Omental fat pad (tissue), 3 donors: ENCODE measurements at regions not wholly inside any gene's neighbourhood (a gene's known extent, or its start where the extent isn't known, plus 50 kb on each side); places are given as distances from the start of the nearest gene placed in this dataset.
A peak's percentile ranks its signal among the peaks of the same experiment; 100 is the strongest.

ENCODE experiments used
- ATAC-seq: fragments of 150-250 bp; one replicate; pipeline ENCODE4 v1.9.1; 2016; ENCODE audit warnings: mild to moderate bottlenecking, moderate library complexity; ENCODE audit not compliant: low FRiP score
- DNase-seq: peaks from one replicate; pipeline ENCODE4 v3.0.0-alpha.2; 2019; ENCODE audit warnings: low spot score
- TF ChIP-seq, protein P1 (sequence below), 3 donors: fragments of 450-650 bp; IDR thresholded peaks; one replicate each; pipeline ENCODE4 v1.5.1; 2016 to 2017; ENCODE audit warnings: antibody characterized with exemption in 3 of 3, mild to moderate bottlenecking in 3 of 3, moderate library complexity in 2 of 3

DNA sequence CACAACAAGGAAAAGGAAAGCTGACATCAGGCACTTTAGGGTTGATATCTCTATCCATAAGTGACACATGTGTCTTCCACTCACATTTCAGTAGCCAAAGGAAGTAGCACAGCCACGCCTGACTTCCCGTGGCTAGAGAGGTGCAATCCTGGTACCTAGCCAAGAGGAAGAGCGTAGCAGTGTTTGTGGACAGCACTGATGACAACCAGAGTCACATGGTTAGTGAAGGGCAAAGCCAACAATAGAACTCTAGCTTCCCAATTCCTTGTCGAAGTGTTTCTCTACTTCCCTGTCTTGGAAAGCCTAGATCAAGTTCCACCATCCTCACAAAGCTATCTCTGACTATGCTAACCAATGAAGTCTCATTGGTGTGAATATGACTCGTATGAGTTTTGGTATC, 189.2 kb downstream of the RSL24D1 start:
- DNase-seq (no peak), ATAC-seq (peak; percentile 41)
- TF ChIP-seq, protein P1, sequence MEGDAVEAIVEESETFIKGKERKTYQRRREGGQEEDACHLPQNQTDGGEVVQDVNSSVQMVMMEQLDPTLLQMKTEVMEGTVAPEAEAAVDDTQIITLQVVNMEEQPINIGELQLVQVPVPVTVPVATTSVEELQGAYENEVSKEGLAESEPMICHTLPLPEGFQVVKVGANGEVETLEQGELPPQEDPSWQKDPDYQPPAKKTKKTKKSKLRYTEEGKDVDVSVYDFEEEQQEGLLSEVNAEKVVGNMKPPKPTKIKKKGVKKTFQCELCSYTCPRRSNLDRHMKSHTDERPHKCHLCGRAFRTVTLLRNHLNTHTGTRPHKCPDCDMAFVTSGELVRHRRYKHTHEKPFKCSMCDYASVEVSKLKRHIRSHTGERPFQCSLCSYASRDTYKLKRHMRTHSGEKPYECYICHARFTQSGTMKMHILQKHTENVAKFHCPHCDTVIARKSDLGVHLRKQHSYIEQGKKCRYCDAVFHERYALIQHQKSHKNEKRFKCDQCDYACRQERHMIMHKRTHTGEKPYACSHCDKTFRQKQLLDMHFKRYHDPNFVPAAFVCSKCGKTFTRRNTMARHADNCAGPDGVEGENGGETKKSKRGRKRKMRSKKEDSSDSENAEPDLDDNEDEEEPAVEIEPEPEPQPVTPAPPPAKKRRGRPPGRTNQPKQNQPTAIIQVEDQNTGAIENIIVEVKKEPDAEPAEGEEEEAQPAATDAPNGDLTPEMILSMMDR (IDR thresholded peaks at IDR 0.05) = no peak

DNA sequence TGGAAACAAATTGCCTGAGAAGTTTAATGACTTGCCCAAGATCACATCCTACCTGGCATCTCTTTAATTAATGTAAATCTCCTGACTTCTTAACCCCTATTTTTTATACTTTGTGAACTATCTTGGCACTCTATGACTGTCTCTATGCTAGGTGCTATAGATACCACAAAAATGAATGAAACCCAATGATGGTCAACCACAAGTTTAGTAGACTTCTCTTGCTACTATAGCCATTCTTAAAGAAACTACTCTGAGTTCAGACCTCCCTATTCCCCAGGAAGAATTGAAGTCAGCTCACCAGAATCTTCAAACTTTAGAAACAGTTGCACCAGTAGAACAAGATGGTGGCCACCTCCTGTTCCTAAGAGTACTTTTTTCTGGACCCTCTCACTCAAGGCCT, 191.1 kb downstream of the RSL24D1 start:
- no peak for ATAC-seq
- TF ChIP-seq, protein P1 (IDR thresholded peaks at IDR 0.05) = no peak
- no peak for DNase-seq

DNA sequence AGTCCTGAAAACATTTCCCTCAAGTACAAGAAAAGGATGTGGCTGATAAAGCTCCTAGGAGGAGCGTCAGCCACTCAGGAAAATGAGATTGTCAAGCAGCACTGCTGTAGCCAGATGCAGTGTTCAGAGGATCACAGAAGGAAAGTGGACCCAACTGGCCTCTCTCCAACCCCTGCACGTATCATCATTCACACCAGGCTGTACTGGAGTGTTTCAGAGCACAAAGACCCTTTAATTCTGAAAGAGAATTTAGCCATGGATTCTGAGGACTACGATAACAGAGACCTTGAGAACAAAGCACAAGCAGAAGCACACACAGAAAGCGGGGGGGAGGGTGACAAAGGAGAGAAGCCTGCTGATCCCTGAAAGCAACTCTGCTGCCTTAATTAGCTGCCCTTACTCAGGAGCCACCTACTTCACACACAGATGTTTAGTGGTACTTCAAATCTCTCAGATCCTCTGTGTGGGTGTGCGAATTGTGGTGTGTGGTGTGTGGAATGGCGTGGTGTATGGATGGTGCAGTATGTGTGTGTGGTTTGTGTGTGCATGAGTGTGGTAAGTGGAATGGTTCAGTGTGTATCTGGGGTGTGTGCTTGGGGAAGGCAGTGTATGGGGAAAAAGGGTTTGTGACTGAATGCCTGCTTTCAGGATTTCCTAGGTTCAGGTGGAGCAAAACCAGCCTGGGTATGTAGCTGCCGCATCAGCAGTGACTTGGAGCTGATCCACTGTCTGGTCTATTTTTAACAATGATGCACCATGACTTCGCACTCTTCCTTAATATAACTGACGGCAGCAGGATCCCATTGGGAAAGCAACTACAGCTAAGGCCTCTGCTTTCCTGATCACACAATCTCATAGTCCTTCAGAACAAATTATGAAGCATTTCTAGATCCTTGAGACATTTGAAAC, 192.5 kb downstream of the RSL24D1 start:
- no peak for ATAC-seq
- TF ChIP-seq, protein P1 (IDR thresholded peaks at IDR 0.05) = no peak
- DNase-seq = no peak

DNA sequence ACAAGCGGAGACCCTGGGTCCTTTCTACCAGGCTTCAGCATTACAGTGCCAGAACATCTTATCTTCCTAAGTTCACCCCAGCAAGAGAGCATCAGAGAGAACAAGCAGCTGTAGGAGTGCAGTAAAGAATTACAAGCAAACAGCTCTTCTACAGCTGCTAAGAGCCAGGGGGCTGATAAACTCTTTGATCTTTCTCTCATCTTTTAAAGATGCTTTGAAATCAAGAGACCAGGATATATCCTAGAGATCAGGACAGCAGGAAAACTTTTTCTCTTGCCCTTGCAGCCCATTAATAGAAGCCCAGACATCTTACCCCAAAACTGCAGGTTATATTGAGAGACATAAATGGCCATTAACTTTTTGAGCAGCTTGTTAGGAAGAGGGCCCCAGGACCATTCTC, 198.1 kb downstream of the RSL24D1 start:
- TF ChIP-seq, protein P1 (IDR thresholded peaks at IDR 0.05) = no peak
- no peak for DNase-seq
- no peak for ATAC-seq

DNA sequence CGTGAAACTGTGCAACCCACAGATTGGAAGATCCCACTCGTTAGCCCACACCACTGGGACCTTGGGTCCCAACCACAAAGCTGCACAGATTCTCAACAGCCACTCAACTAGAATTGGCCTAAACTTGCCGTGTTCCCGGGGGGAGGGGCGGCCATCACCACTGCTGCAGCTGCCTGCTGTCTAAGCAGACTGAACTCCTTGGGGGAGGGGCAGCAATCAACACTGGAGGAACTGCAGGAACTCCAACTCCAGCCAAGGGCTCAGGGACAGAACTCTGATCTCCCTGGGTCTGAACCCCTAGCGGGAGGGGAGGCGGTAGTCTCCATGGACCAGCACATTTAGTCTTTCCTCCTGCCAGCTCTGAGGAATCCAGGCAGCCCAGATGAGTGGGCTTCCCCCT, 205.9 kb downstream of the RSL24D1 start:
- no peak for ATAC-seq
- TF ChIP-seq, protein P1 (IDR thresholded peaks at IDR 0.05) = no peak
- no peak for DNase-seq

DNA sequence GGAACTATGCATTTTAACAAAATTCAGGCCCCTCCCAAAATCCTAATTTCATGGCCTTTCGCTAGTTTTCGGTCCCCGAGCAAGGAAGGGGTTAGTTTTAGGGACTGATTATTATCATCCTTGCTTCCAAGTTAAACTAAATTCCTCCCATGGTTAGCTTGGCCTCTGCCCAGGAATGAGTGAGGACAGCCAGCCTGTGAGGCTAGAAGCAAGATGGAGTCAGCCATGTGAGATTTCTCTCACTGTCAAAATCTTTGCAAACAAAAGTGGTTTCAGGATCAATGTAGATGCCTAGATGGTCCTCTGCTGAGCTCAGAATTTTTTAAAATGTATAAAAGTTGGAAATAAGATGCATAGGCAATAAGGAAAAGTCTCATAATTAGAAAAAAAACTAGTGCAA, 208.9 kb downstream of the RSL24D1 start:
- TF ChIP-seq, protein P1 (IDR thresholded peaks at IDR 0.05) = no peak
- DNase-seq (no peak), ATAC-seq (no peak)

DNA sequence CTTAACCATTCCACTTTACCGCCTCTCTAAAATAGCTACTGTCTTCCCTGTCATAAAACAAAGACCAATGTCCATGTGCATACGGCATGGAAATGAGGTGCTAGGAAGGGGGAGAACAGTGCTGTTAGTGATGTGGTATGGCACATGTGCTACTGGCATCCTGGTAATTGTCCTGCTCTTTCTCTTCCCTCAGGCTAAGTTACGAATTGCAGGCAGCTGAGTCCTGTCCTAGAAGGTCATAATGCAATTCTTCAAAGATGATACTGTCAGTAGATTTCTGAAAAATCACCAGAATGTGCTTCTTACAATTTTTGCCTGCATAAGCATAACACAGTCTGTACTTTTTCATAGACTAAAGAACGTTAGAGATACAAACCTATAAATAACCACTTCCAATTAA, 216.8 kb downstream of the RSL24D1 start:
- DNase-seq = no peak
- ATAC-seq = no peak
- TF ChIP-seq, protein P1 (IDR thresholded peaks at IDR 0.05) = no peak
